Retina (tissue), 1 donor: ENCODE measurements at regions not wholly inside any gene's neighbourhood (a gene's known extent, or its start where the extent isn't known, plus 50 kb on each side); places are given as distances from the start of the nearest gene placed in this dataset.

Experiments
- DNase-seq: peaks from one replicate; pipeline ENCODE4 v3.0.0-alpha.2; 2016

DNA sequence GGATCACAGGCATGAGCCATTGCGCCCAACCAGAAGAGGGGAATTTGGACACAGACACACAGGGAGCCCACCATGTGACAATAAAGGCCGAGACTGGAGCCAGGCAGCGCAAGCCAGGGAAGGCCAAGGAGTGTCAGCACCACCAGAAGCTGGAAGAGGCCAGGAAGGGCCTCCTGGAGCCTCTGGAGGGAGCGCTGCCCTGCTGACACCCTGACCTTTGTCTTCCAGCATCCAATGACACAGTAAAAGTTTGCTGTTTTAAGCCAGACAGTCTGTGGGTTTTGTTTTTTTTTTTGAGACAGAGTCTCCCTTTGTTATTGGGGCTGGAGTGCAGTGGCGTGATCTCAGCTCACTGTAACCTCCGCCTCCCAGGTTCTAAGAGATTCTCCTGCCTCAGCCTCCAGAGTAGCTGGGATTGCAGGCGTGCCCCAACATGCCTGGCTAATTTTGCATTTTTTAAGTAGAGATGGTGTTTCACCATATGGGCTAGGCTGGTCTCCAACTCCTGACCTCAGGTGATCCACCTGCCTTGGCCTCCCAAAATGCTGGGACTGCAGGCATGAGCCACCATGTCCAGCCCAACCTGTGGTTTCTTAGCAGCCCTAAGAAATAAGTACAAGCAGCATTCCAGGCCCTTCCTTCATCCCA lies 215.8 kb downstream of the CTTN start:
- DNase-seq: no peak

DNA sequence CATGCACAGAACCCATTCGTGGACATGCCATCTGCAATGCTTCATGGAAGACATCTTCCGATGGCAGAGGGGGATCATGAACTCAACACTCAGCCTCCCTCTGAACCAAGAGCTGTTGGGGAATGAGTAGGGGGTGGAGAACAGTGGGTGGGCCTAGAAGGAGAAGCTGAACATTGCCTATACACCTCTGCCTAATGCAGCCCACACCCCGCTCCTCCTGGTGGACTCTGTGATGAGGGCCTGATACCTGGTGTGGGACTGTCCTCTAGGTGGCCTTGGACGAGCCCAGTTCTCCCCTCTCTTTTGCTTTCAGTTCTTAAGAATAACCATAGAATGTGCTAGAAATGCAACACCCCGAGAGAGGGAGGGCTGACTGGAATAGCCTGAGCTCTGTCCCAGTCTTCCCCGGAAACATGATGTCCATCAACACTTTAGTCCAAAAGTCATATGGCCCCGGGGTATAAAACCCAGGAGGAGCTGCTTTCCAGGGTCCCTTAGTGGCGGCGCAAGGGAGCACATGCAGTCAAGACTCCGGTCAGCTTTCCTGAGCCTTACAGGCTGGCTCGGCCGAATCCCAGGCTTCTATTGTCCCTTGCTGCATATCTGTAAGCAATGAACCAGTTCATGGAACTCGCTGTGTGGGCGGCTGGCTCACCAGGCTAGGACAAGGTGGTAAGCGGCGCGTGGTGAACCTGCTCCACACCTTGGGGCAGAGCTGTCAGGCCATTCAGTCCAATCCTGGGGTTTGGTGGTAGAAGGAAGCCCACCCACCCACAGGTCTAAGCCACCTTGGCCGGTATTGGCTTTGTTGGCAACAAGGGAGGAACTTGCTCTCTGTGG lies 216.9 kb downstream of the CTTN start:
- no peak for DNase-seq

DNA sequence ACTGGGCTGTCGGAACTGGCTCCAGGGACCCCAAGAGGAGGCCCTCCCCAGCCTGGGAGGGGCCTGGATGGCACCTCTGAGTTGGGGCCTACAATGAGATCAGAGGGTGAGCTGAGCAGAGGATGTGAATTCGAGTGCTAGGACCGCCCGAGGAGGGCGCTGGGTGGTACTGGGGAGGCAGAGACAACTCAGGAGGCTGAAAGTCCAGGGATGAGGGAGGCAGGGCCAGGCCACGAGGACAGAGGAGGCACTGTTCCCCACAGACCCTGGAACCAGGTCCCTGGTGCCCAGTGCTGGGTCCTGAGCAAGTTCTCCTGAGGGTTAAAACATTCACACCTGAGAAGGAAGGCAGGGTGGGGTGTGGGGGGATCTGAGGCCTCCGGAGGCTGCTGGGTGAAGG lies 218.0 kb downstream of the CTTN start:
- no peak for DNase-seq

DNA sequence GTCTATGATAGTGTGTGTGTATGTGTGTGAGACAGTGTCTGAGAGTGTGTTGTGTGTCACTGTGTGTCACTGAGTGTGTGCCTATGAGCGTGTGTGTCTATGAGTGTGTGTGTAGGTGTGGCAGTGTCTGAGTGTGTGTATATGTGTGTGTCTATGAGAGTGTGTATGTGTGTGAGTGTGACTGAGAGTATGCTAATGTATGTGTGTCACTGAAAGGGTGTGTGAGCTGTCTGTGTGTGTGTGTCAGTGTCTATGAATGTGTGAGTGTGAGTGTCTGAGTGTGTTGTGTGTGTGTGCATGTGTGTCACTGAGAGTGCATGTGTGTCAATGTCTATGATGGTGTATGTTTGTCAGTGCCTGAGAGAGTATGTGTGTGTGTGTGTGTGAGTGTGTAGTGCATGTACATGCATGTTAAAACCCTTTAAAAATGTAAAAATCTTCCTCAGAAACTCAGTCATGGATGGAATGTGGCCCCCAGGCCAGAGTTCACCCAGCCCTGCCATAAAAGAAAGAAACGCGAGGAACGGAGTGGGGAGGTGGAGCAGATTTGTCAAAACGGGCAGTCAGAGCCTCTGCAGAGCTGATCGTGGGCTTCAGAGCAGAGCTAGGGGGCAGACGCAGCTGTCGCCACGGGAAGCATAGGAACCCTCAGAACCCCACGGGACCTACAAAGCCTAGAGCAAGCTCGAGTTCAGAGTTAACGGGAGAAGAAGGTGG lies 218.8 kb downstream of the CTTN start:
- no peak for DNase-seq

DNA sequence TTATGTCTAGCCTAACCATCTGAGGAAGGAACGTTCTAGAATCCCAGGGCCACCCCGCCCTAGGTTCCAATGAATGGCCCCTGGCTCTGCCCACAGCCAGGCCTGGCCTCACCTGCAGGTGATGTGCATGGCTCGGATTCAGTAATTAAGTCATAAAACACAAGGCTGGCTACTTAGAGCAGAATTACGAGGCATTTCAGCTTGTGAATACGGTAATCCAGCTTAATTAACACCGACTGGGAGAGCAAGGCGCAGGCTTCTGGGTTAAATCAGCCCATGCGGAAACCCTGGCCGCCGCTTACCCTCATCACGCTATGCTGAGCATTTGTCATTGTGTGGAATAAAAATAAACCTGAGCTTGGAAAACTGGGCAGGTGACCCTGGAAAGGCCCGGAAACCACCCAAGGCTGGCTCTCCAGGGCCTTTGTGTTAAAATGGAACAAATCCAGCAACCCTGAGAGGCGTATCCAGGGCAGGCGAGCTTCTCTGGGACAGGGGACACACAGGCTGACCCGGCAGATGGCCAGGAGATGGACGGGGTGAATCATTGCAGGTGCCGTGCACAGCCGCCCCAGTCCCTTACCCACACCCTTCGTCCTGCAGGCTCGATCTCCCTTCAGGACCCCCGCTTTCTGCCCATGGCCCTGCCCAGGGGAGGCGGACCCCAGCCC lies 220.2 kb downstream of the CTTN start:
- DNase-seq: peak; percentile 72

DNA sequence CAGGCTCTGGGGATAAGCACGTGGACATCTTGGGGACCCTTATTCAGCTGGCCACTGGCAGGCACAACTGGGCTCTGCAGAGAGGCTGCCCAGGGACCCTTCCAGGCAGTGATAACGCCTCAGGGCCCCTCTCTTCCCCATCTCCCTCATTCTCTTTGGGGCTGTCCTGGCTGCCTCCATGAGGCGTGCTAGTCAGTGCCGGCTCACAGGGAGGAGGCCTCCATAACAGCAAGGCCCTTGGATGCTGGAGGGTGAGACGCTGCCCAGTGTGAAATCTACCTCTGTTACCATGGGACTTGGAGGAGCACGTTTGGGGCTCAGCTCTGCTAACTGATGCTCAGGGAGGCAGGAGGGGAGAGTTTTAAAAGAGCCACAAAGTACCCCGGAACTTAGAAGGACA lies 221.3 kb downstream of the CTTN start:
- DNase-seq: no peak

DNA sequence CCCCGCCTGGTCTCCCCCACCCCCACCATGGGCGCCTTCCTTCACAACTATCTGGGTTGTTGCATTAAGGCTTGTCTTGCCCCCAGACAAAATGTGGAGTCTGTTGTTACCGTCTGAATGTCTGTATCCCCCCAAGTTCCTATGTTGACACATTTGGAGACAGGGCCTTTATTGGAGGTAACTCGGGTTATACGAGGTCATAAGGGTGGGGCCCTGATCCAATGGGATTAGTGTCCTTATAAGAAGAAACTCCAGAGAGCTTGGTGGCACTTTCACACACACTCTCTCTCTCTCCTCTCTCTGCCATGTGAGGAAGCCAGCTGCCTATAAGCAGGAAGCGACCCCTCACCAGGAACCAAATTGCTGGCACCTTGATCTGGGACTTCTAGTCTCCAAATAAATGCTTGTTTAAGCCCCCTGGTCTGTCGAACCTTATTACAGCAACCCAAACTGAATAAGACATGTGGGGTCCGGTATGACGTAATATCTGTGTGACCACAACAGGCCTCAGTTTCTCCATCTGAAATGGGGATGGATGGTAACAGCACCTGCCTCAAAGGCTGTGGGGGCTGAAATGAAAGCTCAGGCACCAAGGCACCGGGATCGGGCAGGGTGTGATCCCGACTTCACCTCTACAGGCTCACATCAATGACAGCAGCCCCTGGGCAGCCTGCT lies 222.3 kb downstream of the CTTN start:
- no peak for DNase-seq

DNA sequence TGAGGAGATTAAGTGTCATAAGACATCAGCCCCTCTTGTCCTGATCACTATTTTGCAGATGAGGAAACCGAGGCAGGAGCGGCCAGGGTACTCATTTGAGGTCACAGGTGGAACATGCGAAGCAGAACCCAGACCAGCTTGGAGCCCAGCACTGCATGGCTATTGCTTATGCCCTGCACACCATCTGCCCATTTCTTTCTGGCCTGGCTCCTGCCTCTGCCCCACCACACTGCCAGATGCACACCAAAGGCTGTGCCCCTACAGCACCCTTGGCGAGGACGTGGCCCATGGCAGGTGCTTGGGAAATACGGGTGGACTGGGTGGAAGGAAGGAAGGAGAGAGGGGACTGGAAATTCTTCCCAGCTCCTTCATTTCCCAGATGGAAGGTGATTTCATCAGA lies 222.9 kb downstream of the CTTN start:
- DNase-seq: no peak

DNA sequence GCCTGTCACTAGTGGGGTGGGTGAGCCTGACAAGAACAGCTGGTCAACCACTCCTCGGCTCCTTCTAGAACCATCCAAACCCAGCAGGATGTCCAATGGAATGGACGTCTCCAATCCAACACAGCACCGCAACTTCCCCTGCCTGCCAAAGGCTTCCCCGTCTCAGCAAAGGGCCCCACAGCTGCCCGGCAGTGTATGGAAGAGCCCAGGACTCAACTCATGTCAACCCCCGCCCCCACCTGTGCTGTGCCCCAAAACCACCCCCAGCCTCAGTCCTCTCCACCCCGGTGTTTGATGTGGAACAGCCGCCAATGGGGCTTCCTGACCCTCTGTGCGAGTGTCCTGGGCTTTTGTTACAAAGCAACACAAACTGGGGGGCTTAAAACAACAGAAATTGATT lies 223.8 kb downstream of the CTTN start:
- DNase-seq: no peak

DNA sequence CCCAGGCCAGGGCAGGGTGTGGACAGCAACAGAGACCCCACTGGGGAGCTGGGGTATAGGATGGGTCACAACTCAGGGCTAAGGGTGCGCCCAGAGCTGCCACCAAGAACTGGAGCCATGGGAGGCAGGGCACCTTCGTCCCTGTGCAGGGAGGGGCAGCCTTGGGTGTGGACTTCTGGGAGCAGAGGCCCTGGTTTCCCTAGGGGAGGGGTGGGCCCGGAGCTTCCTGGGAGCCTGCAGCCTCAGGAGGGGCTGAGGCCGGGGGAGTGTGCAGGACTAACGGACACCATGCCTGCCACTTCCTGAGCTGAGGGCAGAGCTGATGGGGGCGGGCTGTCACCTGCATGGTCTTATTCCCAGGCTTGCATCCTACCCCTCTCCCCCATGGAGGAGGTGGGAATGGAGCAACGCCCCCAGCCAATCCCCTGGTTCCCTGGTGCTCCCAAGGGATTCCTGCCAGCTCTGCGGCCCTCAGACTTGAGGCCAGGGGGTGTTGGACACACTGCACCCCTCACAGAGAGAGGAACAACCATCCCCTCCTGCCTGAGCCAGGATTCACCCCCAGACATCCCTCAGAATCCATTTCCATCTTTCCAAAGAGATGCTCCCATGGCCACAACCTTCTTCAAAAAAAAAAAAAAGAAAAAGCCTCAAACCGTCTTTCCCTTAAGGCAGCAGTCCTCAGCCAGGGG lies 225.7 kb downstream of the CTTN start:
- DNase-seq: no peak

DNA sequence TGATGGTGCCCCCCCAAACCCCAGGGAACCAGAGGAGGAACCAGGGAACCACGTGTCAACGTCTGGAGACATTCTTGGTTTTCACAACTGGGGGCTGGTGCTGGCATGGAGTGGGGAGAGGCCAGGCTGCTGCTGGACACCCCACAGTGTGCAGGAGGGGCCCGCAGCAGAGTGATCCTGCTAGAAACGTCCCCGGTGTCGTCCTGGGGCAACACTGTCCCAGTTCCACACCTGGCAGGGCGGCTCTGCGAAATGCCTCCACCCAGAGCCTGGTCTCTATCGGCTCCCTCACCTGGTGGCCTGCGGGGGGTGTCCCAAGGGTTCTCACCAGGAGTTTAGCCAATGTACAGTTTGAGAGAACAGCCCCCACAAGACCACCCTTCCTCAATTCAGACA lies 226.3 kb downstream of the CTTN start:
- no peak for DNase-seq

DNA sequence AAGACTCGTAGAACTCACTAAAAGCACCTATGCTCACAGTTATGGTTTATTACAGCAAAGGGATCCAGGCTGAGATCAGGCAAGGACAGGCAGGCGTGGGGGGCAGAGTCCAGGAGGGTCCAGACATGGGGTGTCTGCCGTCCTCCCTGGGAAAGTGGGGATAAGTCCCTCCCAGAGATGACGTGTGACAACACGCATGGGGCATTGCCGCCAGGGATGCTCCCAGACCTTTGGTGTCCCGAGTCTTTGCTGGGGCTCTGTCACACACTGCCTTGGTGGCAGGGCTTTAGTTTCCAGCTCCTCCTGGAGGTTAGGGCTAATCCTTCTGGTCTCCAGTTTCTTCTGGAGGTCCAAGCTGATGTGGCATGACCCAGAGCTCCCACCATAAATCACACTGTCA lies 226.7 kb downstream of the CTTN start:
- no peak for DNase-seq

DNA sequence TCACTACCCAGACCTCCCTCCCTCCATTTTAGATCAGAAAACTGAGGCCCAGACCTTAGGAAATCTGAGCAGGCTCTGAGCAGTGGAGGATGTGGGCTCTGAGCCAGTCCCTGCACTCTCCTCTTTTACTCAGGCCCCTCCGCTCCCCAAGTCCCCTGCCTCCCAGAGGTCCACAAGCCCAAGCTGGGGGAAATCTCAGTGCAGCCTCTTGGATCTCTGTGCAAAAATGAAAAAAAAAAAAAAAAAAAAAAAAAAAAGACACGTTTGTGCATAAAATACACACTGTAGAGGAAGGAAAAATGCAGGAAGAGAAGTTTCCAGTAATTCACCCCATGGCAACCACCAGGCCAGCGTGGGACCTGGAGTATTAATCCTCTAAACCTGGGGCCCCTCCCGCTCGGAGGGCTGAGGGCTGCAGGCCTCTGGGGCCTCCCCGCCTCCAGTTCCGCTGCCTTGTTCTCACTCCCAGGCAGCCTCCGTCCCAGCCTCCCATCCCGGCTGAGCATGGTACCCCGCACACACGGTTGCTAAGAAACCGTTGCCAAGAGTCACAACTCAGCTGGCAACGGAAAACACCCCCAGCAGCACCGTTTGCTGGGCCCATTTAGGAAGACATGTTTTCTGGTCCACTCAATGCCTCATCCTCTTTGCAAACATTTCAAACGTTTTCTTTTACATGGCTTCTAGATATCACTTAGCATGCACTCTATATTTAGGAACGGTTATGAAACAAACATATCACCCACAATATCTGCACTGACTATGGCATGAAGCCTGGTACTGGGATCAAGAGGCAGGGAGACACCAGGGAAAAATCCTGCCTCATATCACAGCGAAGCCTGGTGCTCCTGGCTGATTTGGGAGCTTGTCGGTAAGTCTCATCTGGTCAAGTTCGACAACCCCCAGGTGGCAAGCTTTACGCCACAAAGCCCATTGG lies 227.5 kb downstream of the CTTN start:
- DNase-seq: peak; percentile 81

DNA sequence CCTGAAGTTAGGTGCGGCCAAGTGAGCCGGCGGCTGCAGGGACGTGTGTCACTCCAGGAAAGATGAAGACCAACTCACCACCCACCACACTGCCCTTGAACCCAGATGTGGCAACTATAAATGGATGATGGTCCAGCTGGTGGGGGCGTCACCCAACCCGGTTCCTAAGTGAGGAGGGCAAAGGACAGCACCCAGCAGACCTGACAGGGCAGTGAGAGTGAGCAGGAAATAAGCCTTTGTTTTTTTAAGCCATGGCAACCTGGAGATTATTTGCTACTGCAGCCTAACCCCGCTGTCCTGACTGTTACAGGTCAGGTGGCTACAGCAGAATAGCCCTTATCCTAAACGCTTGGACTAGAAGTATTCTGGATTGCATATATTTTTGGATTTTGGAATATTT lies 228.9 kb downstream of the CTTN start:
- no peak for DNase-seq

DNA sequence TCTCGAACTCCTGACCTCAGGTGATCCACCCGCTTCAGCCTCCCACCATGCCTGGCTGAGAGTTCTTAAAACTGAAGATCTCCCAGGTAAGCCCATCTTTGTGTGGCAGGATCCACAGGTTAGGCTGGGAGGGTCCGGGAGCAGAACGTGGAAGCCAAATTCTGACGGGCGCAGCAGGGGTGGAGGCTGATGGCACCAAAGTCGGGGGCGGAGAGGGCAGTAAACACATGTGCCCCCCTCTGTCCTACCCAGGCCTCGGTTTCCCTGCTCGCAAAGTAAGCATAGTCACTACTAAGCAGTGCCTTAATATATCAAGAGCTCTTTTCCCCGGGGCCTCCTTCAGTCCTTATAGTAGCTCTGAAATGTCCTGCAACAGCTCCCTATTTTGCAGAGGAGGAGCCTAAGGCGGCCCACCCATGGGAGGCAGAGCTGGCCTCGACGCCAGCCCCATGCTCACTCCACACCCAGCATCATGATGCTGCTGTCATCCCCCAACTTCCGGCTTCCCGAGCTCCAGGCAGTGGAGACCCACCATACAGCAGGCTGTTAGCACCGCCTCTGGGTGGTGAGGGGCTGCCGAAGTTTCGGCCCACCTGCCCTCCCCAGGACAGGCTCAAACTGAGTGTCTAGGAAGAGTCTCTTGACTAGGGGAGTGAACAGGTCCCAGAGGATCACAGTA lies 230.0 kb downstream of the CTTN start:
- no peak for DNase-seq

DNA sequence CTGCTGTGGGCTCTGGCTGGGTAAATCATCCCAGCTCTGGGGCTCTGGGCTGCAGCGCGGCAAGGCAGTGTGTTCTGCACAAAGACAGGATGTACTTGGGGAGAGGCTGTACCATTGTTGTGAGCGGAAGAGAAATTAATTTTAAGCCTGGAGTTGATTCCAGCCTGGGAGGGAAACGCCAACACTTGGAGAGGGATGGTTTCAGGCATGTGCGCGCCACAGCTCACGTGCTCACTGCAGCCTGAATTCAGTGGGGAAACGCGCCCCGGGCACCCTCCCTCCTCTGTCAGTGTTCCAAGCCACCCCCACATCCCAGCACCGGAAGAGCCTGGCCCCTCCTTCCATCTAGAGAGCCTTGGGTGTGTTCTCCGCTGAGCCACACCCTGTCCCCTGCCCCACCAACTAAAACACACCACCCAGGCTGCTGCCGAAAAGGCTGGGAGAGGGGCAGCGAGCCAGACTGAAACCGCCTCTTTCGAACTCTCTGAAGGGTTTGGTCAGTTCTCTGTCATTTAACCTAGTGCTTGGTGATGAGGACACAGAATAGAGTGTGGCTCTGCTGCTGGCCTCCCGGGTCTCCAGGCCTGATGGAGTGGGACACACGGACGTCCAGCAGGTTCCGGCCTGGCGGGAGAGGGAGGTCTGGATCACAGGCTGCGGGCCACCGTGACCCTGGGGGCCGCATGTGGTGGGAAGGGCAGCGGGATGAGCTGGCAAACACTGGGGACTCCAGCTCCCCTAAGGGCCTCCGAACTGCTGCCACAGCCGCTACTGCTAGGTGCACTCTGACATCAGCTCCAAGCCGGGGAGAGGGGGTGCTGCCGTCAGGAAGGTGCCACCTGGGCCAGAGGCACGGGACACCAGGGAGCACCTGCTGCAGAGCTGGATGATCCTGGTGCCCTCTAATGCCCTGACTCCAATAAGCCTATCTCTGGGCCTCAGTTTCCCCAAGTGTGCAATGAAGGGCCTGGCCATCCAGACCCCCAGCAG lies 230.8 kb downstream of the CTTN start:
- DNase-seq: no peak

DNA sequence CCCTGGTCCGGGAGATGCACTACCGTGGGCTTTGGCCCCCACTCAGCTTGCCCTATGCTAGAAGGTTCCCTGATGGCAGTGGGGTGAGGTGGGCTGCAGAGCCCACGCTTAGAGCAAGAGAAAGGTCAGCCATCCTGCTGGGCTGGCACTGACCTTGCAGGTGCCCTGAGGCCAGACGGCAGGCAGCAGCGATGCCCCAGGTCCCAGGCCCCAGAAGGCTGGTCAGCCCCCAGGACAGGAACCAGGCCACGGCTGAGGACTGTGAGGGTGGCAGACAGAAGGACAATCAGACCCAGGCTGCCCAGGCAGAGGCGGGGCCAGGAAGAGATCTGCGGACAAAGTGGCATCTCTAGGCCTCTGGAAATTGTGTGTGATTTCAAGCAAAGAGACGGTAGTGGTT lies 231.7 kb downstream of the CTTN start:
- no peak for DNase-seq

DNA sequence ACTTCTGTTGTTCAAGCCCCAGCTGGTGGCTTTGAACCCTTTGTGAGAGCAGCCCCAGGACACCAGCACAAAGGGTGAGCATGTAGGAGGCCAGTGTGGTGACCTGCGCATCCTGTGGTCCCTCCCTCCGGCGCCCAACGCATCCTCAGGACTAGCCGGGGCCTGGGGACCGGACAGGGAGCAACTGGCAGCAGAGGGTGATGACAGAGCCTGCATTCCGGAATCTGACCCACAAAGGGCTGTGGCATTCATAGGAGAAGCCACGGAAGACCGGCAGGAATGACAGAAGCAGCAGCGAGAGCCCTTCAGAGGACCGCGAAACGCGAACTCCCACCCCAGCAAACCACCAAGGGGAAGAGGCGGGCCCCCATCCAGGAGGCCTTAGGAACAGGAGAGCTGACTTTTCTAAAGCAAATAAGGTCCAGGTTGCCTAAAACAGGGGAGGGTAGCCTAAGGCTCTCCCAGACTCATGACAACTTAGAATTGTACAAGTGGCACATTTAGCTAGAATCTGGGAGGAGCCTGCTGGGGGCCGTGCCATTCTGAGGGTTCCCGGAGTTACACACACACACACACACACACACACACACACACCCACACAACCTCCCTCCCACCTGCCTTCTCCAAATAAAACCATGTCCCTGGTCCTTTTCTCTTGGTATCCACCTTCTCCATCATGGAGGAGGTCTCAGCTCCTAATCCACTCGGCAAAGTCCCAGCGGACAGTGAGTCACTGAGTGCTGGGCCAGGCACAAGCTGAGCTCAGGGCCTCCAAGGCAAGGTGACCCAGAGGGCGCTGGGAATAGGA lies 232.7 kb downstream of the CTTN start:
- DNase-seq: no peak
